NCI-H345 (cell line): ENCODE measurements at regions not wholly inside any gene's neighbourhood (a gene's known extent, or its start where the extent isn't known, plus 50 kb on each side); places are given as distances from the start of the nearest gene placed in this dataset.

Experiments used
- DNase-seq: peaks from one replicate; lab custom pipeline; 2025; lab: John Stamatoyannopoulos, UW

GRCh38 chr2:23323917-23324680 is 60.9 kb upstream of the KLHL29 start:
- DNase-seq: peak; percentile 97

DNA sequence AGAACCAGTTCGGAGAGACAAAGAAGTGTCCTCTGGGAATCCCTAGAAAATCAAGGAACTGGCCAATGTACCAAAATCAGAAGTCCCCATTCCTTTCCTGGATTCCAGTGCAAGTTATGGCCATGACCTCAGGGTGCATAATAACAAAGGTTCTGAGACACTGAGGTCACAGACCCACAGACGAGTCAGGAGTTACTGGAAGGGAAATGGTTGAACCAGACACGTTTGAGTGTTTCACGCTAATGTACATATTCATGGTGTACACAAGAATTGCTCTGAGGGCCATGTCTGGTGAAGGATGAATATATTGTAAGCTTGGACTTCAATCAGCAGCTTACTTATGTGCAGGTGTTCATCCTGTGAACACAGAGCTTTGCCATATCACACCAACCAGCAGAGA is 58.6 kb upstream of the KLHL29 start:
- DNase-seq: no peak

- DNase-seq: peak; percentile 84
Observed at GRCh38 chr2:23327416-23327815, 57.6 kb upstream of the KLHL29 start.

DNA sequence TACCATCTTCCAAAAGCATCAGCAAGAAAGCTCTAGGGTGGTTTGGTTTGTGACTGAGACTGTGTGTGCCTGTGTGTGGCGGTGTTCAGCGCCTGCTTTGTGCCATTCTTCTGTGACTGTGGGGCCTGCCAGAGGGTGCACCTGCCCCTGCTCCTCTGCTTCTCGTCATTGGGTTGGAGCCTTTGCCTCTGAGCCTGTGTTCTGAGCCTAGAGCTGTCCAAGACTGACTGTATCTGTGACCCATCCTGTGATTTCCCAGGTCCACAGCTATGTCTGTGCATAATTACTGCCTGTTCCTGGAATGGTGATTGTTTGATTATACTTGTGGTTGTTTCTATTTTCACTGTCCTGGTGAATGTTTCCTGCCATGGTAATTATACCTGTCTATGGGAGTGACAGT is 57.1 kb upstream of the KLHL29 start:
- DNase-seq: peak; percentile 37

- peak; percentile 11 for DNase-seq
Observed at GRCh38 chr2:23330214-23330613, 54.8 kb upstream of the KLHL29 start.
